Kidney (tissue), 13 donors: ENCODE measurements at regions not wholly inside any gene's neighbourhood (a gene's known extent, or its start where the extent isn't known, plus 50 kb on each side); places are given as distances from the start of the nearest gene placed in this dataset.

Source experiments
- DNase-seq, 5 donors: peaks; one replicate each; pipeline ENCODE4 v3.0.0-alpha.2; 2013 to 2020
- FAIRE-seq: peaks from 2 replicates; lab custom pipeline; 2012; peaks lifted over from hg19 to GRCh38; lab: Jason Lieb, UNC
- H3K27ac ChIP-seq, 2 donors: one replicate each; pipeline ENCODE4 v1.7.0; 2013; ENCODE audit warnings: low read depth in 2 of 2, low read length in 2 of 2, inconsistent platforms in 1 of 2
- H3K27me3 ChIP-seq: one replicate; pipeline ENCODE4 v1.7.1; 2013; ENCODE audit warnings: low read length, inconsistent platforms; ENCODE audit not compliant: control insufficient read depth, insufficient read depth
- H3K36me3 ChIP-seq, 3 donors: one replicate each; pipeline versions ENCODE4 v1.7.0 to v1.7.1; 2013; ENCODE audit warnings: low read length in 3 of 3, control low read depth in 1 of 3, inconsistent platforms in 1 of 3; ENCODE audit not compliant: insufficient read depth in 3 of 3, control insufficient read depth in 2 of 3
- H3K4me1 ChIP-seq, 3 donors: one replicate each; pipeline versions ENCODE4 v1.7.0 to v1.7.1; 2013; ENCODE audit warnings: low read length in 3 of 3, inconsistent platforms in 1 of 3, low read depth in 1 of 3; ENCODE audit not compliant: control insufficient read depth in 2 of 3, insufficient read depth in 2 of 3
- H3K4me3 ChIP-seq, 3 donors: one replicate each; pipeline versions ENCODE4 v1.7.0 to v1.8.1; 2013; ENCODE audit warnings: low read length in 3 of 3, control low read depth in 1 of 3, inconsistent platforms in 1 of 3
- H3K9ac ChIP-seq, 3 donors: one replicate each; pipeline versions ENCODE4 v1.7.0 to v1.7.1; 2013; ENCODE audit warnings: low read length in 3 of 3, control low read depth in 1 of 3, inconsistent platforms in 1 of 3
- H3K9me3 ChIP-seq, 3 donors: one replicate each; pipeline versions ENCODE4 v1.7.0 to v1.7.1; 2013; ENCODE audit warnings: low read length in 3 of 3, control low read depth in 1 of 3, inconsistent platforms in 1 of 3; ENCODE audit not compliant: control insufficient read depth in 2 of 3, insufficient read depth in 1 of 3
- CTCF ChIP-seq: IDR thresholded peaks from 3 replicates; pipeline ENCODE4 v1.5.1; 2012; ENCODE audit warnings: mild to moderate bottlenecking, moderate library complexity, borderline replicate concordance; ENCODE audit not compliant: insufficient read depth; ENCODE audit errors: extremely low read depth
- intact Hi-C: fragments of 100-400 bp; cut with DNase I; formaldehyde crosslinking; loops from one replicate; pipeline ENCODE4 v1.11.1; 2022
- donor health status: control.
- donor health status: control.
- donor health status: control.
- donor health status: control.
- donor health status: control.
- donor health status: DM: yes; HTN: yes; CAD: no.
- donor health status: Normal renal cell carcinoma (clear cell type).

- no peaks in the 10 kb centered on the region for H3K27me3 ChIP-seq
- H3K36me3 ChIP-seq: no peaks in the 10 kb centered on the region
- no peak for DNase-seq
- intact Hi-C loops: no loop called here
- FAIRE-seq: no peak
- TF ChIP-seq CTCF: no peak
- no peak overlapping the region for H3K9ac ChIP-seq
- no peaks in the 10 kb centered on the region for H3K4me1 ChIP-seq
- no peaks in the 10 kb centered on the region for H3K9me3 ChIP-seq
- no peak overlapping the region for H3K4me3 ChIP-seq
- no peak overlapping the region for H3K27ac ChIP-seq
Observed at GRCh38 chr2:66059332-66059731, 375.6 kb upstream of the MEIS1 start.

GRCh38 chr2:66058675-66059074 is 376.2 kb upstream of the MEIS1 start:
- Histone ChIP-seq H3K9me3 (no peaks in the 10 kb centered on the region), H3K4me3 (no peak overlapping the region), H3K4me1 (no peaks in the 10 kb centered on the region), H3K36me3 (no peaks in the 10 kb centered on the region), H3K27me3 (no peaks in the 10 kb centered on the region), H3K27ac (no peak overlapping the region), H3K9ac (no peak overlapping the region)
- DNase-seq (no peak), FAIRE-seq (no peak)
- no peak for TF ChIP-seq CTCF
- intact Hi-C loops: no loop called here

GRCh38 chr2:66057844-66058243 is 377.1 kb upstream of the MEIS1 start:
- FAIRE-seq: no peak
- no peak for DNase-seq

More at GRCh38 chr2:66057844-66058243, 377.1 kb upstream of the MEIS1 start:
- no peak for TF ChIP-seq CTCF
- intact Hi-C loops: no loop called here
- Histone ChIP-seq H3K27ac (no peak overlapping the region), H3K9ac (no peak overlapping the region), H3K9me3 (no peaks in the 10 kb centered on the region), H3K4me1 (no peaks in the 10 kb centered on the region), H3K4me3 (no peak overlapping the region), H3K27me3 (no peaks in the 10 kb centered on the region), H3K36me3 (no peaks in the 10 kb centered on the region)
